Nephron progenitor cell (in vitro differentiated cells): ENCODE measurements at regions not wholly inside any gene's neighbourhood (a gene's known extent, or its start where the extent isn't known, plus 50 kb on each side); places are given as distances from the start of the nearest gene placed in this dataset.
"Not testable (repeated sequence)": the region's sequence is repeated elsewhere in the genome, so short reads cannot be mapped to it uniquely, and the experiment has no call there.

Experiments used
- DNase-seq: peaks from one replicate; pipeline ENCODE4 v3.0.0; 2021
- H3K27ac Mint-ChIP-seq: 2 replicates; pipeline ENCODE4 v1.8.0; 2021; ENCODE audit warnings: mild to moderate bottlenecking, moderate library complexity, mixed read lengths
- H3K27me3 Mint-ChIP-seq: 2 replicates; pipeline ENCODE4 v1.8.0; 2021; ENCODE audit warnings: mild to moderate bottlenecking, low read depth, mixed read lengths; ENCODE audit not compliant: poor library complexity
- H3K36me3 Mint-ChIP-seq: 2 replicates; pipeline ENCODE4 v1.8.0; 2021; ENCODE audit warnings: low read depth, mixed read lengths
- H3K4me1 Mint-ChIP-seq: 2 replicates; pipeline ENCODE4 v1.8.0; 2021; ENCODE audit warnings: mixed read lengths
- H3K4me3 Mint-ChIP-seq: 2 replicates; pipeline ENCODE4 v1.8.0; 2021; ENCODE audit warnings: mild to moderate bottlenecking, moderate library complexity, mixed read lengths
- H3K9me3 Mint-ChIP-seq: 2 replicates; pipeline ENCODE4 v1.8.0; 2021; ENCODE audit warnings: mild to moderate bottlenecking, moderate library complexity, mixed read lengths
- CTCF ChIP-seq: fragments of 200-600 bp; sonication (generic); IDR thresholded peaks from 2 replicates; pipeline ENCODE4 v1.5.0; 2021; ENCODE audit warnings: antibody characterized with exemption

DNA sequence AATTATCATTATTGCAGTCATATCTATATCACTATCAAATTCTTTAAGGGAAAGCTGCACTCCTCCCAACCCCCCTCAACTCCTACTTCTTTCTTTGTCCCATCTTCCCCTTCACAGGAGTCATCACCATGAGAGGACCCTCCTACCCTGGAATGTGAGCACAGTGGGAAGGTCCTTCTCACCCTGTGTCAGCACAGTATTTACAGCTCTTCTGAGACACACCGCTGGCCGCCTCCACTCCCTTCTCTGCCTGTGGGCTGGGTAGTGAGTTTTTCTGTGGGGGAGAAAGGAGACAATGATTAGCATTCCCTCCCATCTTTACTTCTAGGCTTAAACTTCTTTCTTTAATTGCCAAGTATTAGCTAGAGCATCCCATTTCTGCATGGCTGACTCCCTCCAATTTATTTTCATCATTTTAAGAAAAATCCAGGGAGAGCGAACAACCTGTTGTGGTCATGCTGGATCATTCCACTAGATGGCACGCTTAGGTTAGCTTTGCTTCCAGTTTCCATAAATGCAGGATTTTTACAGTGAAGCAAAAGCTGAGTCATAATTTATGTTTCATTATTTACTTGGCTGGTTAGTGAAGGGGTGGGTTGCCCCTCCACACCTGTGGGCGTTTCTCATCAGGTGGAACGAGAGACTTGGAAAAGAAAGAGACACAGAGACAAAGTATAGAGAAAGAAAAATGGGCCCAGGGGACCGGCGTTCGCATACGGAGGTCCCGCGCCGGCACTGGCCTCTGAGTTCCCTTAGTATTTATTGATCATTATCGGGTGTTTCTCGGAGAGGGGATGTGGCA is 188.5 kb downstream of the ALX1 start:
- H3K4me1 Mint-ChIP-seq, result peaks cover 21% of the 10 kb centered on the region
- peaks cover 4% of the 10 kb centered on the region for H3K27me3 Mint-ChIP-seq
- H3K27ac Mint-ChIP-seq, result peak overlapping the region; percentile 55
- peak overlapping the region; percentile 76 for H3K4me3 Mint-ChIP-seq
- DNase-seq, result peak; percentile 54
- peaks cover 10% of the 10 kb centered on the region for H3K9me3 Mint-ChIP-seq
- H3K36me3 Mint-ChIP-seq, result peaks cover 5% of the 10 kb centered on the region
- TF ChIP-seq CTCF, result peak; percentile 79

- H3K4me3 Mint-ChIP-seq, result peak overlapping the region; percentile 76
- H3K36me3 Mint-ChIP-seq, H3K27me3 Mint-ChIP-seq, DNase-seq, H3K9me3 Mint-ChIP-seq: not testable (repeated sequence)
- peak overlapping the region; percentile 79 for H3K27ac Mint-ChIP-seq
- peaks cover 21% of the 10 kb centered on the region for H3K4me1 Mint-ChIP-seq
These were observed 189.4 kb downstream of the ALX1 start for GRCh38 chr12:85469158-85470086.

DNA sequence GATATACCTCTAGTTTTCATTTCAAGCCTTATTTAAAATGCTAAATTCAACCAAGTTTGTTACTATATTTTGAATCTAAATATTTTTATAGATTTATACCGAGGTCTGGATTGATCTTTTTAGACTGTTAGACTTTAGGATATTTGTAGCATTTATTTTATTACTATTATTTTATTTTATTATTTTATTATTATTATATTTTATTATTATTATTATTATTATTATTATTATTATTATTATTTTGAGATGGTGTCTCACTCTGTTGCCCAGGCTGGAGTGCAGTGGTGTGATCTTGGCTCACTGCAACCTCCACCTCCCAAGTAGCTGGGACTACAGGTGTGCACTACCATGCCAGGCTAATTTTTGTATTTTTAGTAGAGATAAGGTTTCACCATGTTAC is 195.3 kb downstream of the ALX1 start:
- not testable (repeated sequence) for H3K27ac Mint-ChIP-seq, H3K27me3 Mint-ChIP-seq, DNase-seq, H3K4me3 Mint-ChIP-seq, H3K4me1 Mint-ChIP-seq, H3K36me3 Mint-ChIP-seq
- peaks cover 15% of the 10 kb centered on the region for H3K9me3 Mint-ChIP-seq

DNA sequence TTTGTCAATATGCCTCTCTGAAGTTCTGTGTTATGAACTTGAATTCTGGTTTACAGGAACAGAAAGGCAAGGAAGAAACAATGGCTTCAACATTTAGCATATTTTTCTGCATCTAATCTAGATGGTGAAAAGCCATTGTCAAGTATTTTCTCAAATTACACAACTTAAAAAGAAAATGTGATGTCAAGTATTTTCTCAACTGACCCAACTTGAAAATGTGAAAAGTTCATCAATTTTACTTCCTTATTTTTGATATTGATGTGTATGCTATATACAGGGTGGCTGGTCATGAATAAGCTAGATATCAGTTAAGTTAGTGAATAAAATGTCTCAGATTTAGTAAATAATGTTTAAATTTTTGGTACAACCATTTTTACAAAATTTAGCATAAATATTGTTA is 196.7 kb downstream of the ALX1 start:
- Mint-ChIP-seq H3K27ac (no peak overlapping the region), H3K36me3 (no peaks in the 10 kb centered on the region), H3K9me3 (peaks cover 5% of the 10 kb centered on the region), H3K4me3 (no peak overlapping the region), H3K4me1 (no peaks in the 10 kb centered on the region), H3K27me3 (no peaks in the 10 kb centered on the region)
- TF ChIP-seq CTCF, result no peak
- DNase-seq, result no peak

- Mint-ChIP-seq H3K27ac (no peak overlapping the region), H3K36me3 (no peaks in the 10 kb centered on the region), H3K27me3 (no peaks in the 10 kb centered on the region), H3K4me3 (no peak overlapping the region), H3K4me1 (no peaks in the 10 kb centered on the region), H3K9me3 (no peaks in the 10 kb centered on the region)
- DNase-seq, result no peak
- TF ChIP-seq CTCF, result no peak
These were observed 204.4 kb downstream of the ALX1 start for GRCh38 chr12:85484387-85484786.

DNA sequence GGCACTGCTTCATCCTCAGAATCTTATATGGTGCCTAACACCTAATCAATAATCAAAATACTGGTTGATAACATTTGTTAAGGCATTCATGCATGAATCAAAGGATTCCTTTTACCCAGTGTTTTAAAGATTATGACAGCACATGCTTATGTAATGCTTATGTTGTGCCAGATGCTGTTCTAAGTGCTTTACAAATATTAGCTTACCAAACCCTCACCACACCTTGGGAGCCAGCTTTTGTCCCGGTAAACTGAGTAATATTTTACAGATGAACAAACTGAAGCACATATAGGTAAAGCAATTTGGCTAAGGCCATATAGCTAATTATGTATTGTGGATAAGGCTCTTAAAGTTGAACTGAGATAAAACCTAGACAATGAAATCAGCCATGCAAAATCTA is 209.2 kb downstream of the ALX1 start:
- Mint-ChIP-seq H3K36me3 (peaks cover 5% of the 10 kb centered on the region), H3K9me3 (peaks cover 13% of the 10 kb centered on the region), H3K4me3 (no peak overlapping the region), H3K27me3 (no peaks in the 10 kb centered on the region), H3K27ac (no peak overlapping the region), H3K4me1 (no peaks in the 10 kb centered on the region)
- no peak for DNase-seq
- no peak for TF ChIP-seq CTCF
